Liver (tissue), 8 donors: ENCODE measurements at regions not wholly inside any gene's neighbourhood (a gene's known extent, or its start where the extent isn't known, plus 50 kb on each side); places are given as distances from the start of the nearest gene placed in this dataset.

Source experiments
- DNase-seq: peaks from one replicate; pipeline ENCODE4 v3.0.0-alpha.2; 2017; ENCODE audit warnings: low spot score
- H3K27ac ChIP-seq, 2 donors: one replicate each; pipeline ENCODE4 v1.7.0; 2013; ENCODE audit warnings: inconsistent platforms in 2 of 2, low read length in 2 of 2, control low read depth in 1 of 2, low read depth in 1 of 2, mild to moderate bottlenecking in 1 of 2
- H3K27me3 ChIP-seq, 4 donors: one replicate each; pipeline versions ENCODE4 v1.6.1 to v1.7.0; 2013; ENCODE audit warnings: low read length in 3 of 4, inconsistent platforms in 1 of 4, mild to moderate bottlenecking in 1 of 4, moderate library complexity in 1 of 4; ENCODE audit not compliant: control insufficient read depth in 4 of 4, insufficient read depth in 4 of 4
- H3K36me3 ChIP-seq, 4 donors: one replicate each; pipeline versions ENCODE4 v1.6.1 to v1.7.0; 2013; ENCODE audit warnings: low read length in 3 of 4, mild to moderate bottlenecking in 3 of 4, low read depth in 1 of 4, moderate library complexity in 1 of 4; ENCODE audit not compliant: control insufficient read depth in 4 of 4, insufficient read depth in 3 of 4
- H3K4me1 ChIP-seq, 4 donors: one replicate each; pipeline versions ENCODE4 v1.6.1 to v1.7.0; 2013; ENCODE audit warnings: low read length in 3 of 4, mild to moderate bottlenecking in 3 of 4, moderate library complexity in 1 of 4; ENCODE audit not compliant: control insufficient read depth in 4 of 4, insufficient read depth in 4 of 4
- H3K4me3 ChIP-seq, 3 donors: one replicate each; pipeline versions ENCODE4 v1.6.1 to v1.7.0; 2013; ENCODE audit warnings: low read length in 3 of 3, control low read depth in 1 of 3, low read depth in 1 of 3, mild to moderate bottlenecking in 1 of 3
- H3K9ac ChIP-seq, 2 donors: one replicate each; pipeline ENCODE4 v1.7.0; 2013; ENCODE audit warnings: low read length in 2 of 2, mild to moderate bottlenecking in 2 of 2, moderate library complexity in 2 of 2, control low read depth in 1 of 2, low read depth in 1 of 2
- H3K9me3 ChIP-seq, 4 donors: one replicate each; pipeline versions ENCODE4 v1.6.1 to v1.7.0; 2013; ENCODE audit warnings: low read length in 3 of 4; ENCODE audit not compliant: control insufficient read depth in 4 of 4
- CTCF ChIP-seq: fragments of 150-350 bp; IDR thresholded peaks from 2 replicates; pipeline ENCODE4 v1.5.1; 2017; ENCODE audit warnings: improper control_type of control experiment, low read depth, low read length; ENCODE audit not compliant: missing input control
- FOXA1 ChIP-seq: IDR thresholded peaks from 2 replicates; pipeline ENCODE4 v1.6.1; 2016; ENCODE audit warnings: antibody characterized with exemption
- GABPA ChIP-seq, 2 donors: IDR thresholded peaks in 1 of 2; conservative IDR thresholded peaks in 1 of 2; 2 replicates each; pipeline ENCODE4 v1.6.1; 2016; ENCODE audit warnings: antibody characterized with exemption in 2 of 2, mild to moderate bottlenecking in 1 of 2, moderate library complexity in 1 of 2
- HNF4A ChIP-seq, 2 donors: conservative IDR thresholded peaks; 2 replicates each; pipeline ENCODE4 v1.6.1; 2016; ENCODE audit warnings: antibody characterized with exemption in 2 of 2, mild to moderate bottlenecking in 2 of 2
- JUND ChIP-seq, 2 donors: IDR thresholded peaks; 2 replicates each; pipeline ENCODE4 v1.6.1; 2016; ENCODE audit warnings: antibody characterized with exemption in 2 of 2
- MAX ChIP-seq: IDR thresholded peaks from 2 replicates; pipeline ENCODE4 v1.6.1; 2016; ENCODE audit warnings: antibody characterized with exemption
- NR2F2 ChIP-seq: IDR thresholded peaks from 2 replicates; pipeline ENCODE4 v1.6.1; 2016; ENCODE audit warnings: antibody characterized with exemption
- RAD21 ChIP-seq, 2 donors: IDR thresholded peaks; 2 replicates each; pipeline ENCODE4 v1.6.1; 2016; ENCODE audit warnings: antibody characterized with exemption in 2 of 2, mild to moderate bottlenecking in 2 of 2
- RXRA ChIP-seq, 2 donors: IDR thresholded peaks; 2 replicates each; pipeline ENCODE4 v1.6.1; 2017 to 2018; ENCODE audit warnings: antibody characterized with exemption in 2 of 2, mild to moderate bottlenecking in 1 of 2
- SP1 ChIP-seq: IDR thresholded peaks from 2 replicates; pipeline ENCODE4 v1.6.1; 2018; ENCODE audit warnings: antibody characterized with exemption, mild to moderate bottlenecking
- ZBTB33 ChIP-seq: IDR thresholded peaks from 2 replicates; pipeline ENCODE4 v1.6.1; 2016; ENCODE audit warnings: antibody characterized with exemption
- WGBS: extraction: QIAGEN DNeasy Blood & Tissue Kit; methylation state at CpG from one replicate; pipeline ENCODE4 v1.1.7; 2013; 5-methylcytosine and 5-hydroxymethylcytosine counted together
- TF ChIP-seq, protein P1 (sequence below): IDR thresholded peaks from 2 replicates; pipeline ENCODE4 v1.6.1; 2016; ENCODE audit warnings: antibody characterized with exemption, mild to moderate bottlenecking
- TF ChIP-seq, protein P2 (sequence below): IDR thresholded peaks from 2 replicates; pipeline ENCODE4 v1.6.1; 2016; ENCODE audit warnings: antibody characterized with exemption
- donor health status: healthy.
- donor health status: healthy.
- donor health status: healthy.
- donor health status: healthy.
- donor health status: healthy.

DNA sequence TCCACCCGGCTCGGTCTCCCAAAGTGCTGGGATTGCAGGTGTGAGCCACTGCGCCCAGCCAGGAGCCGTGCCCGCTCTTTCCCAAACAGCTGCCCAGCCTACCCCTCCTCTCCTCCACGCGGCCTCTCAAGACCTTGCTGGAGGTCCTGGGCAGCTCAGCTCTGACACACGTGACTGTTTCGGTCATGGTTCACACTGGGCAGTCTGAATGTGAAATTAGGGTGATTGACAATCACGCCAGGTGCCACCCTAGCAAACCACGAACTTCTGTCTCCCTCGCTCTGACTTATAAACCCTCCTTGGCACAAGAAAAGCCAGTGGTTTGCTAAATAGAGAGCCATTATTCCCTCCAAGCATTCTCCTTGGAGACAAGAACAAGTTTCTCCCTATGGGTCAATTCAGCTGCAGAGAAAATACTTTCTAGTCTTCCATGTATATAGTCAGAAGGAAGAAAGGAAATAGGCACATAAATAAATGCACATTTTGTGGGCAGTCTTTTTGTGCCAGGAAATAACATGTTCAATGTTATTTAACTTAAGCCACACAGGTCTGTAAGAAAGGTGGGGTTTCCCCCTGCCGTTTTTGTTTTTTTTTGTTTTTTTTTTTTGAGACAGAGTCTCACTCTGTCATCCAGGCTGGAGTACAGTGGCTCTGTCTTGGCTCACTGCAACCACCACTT lies 121.9 kb upstream of the MEF2A start:
- peaks cover 0 to 2% (median 0%) of the 10 kb centered on the region in 4 donors for H3K27me3 ChIP-seq
- WGBS, result 86% methylated on average over 13 of the region's 13 CpGs
- H3K36me3 ChIP-seq, result no peaks in the 10 kb centered on the region
- no peak overlapping the region for H3K27ac ChIP-seq
- no peak for DNase-seq
- no peak overlapping the region for H3K4me3 ChIP-seq
- TF ChIP-seq JUND (IDR thresholded peaks at IDR 0.05) (no peak), MAX (no peak), ZBTB33 (no peak), RAD21 (IDR thresholded peaks at IDR 0.05) (no peak), FOXA1 (no peak), CTCF (no peak)
- TF ChIP-seq, protein P1, sequence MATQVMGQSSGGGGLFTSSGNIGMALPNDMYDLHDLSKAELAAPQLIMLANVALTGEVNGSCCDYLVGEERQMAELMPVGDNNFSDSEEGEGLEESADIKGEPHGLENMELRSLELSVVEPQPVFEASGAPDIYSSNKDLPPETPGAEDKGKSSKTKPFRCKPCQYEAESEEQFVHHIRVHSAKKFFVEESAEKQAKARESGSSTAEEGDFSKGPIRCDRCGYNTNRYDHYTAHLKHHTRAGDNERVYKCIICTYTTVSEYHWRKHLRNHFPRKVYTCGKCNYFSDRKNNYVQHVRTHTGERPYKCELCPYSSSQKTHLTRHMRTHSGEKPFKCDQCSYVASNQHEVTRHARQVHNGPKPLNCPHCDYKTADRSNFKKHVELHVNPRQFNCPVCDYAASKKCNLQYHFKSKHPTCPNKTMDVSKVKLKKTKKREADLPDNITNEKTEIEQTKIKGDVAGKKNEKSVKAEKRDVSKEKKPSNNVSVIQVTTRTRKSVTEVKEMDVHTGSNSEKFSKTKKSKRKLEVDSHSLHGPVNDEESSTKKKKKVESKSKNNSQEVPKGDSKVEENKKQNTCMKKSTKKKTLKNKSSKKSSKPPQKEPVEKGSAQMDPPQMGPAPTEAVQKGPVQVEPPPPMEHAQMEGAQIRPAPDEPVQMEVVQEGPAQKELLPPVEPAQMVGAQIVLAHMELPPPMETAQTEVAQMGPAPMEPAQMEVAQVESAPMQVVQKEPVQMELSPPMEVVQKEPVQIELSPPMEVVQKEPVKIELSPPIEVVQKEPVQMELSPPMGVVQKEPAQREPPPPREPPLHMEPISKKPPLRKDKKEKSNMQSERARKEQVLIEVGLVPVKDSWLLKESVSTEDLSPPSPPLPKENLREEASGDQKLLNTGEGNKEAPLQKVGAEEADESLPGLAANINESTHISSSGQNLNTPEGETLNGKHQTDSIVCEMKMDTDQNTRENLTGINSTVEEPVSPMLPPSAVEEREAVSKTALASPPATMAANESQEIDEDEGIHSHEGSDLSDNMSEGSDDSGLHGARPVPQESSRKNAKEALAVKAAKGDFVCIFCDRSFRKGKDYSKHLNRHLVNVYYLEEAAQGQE, result no peak
- TF ChIP-seq, protein P2, sequence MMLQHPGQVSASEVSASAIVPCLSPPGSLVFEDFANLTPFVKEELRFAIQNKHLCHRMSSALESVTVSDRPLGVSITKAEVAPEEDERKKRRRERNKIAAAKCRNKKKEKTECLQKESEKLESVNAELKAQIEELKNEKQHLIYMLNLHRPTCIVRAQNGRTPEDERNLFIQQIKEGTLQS, result no peak
- no peak overlapping the region for H3K9ac ChIP-seq
- H3K4me1 ChIP-seq, result no peaks in the 10 kb centered on the region
- H3K9me3 ChIP-seq, result no peaks in the 10 kb centered on the region

DNA sequence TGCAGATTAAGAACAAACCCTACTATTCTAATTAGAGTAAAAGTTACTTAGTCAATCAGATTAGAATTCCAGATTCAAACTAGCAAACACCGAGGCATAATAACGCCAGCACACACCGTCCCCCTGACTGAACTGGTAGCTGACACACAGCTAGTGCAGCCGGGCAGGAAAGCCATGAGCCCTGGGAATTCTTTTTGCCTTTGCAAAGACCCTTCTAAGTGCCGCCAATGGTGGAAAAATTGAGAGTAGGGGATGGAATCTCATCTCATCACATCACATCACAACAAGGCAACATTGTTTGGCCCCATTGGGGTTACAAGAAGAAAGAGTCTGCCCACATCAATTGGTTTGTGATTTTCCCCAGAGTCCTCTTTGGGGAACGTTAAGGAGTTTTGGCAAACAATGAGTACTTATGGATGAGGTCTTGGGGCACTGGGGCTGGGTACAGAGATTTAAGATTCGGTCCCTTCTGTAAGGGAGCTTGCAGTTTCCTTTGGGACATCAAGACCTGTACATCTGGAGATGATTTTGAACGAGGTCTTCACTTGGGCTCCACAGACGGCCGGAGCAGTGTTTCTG lies 120.4 kb upstream of the MEF2A start:
- Histone ChIP-seq H3K4me3 (no peak overlapping the region), H3K36me3 (no peaks in the 10 kb centered on the region), H3K4me1 (no peaks in the 10 kb centered on the region), H3K9ac (no peak overlapping the region), H3K27ac (no peak overlapping the region), H3K9me3 (no peaks in the 10 kb centered on the region), H3K27me3 (peaks cover 0 to 2% (median 0%) of the 10 kb centered on the region in 4 donors)
- 86% methylated on average over 10 of the region's 10 CpGs for WGBS
- no peak for DNase-seq
- TF ChIP-seq HNF4A (conservative IDR thresholded peaks at IDR 0.05) (no peak), SP1 (no peak), RXRA (IDR thresholded peaks at IDR 0.05) (no peak), RAD21 (IDR thresholded peaks at IDR 0.05) (no peak), CTCF (no peak), FOXA1 (no peak), JUND (IDR thresholded peaks at IDR 0.05) (no peak), NR2F2 (no peak), MAX (no peak), GABPA (IDR thresholded peaks at IDR 0.05 in 1 of 2, conservative IDR thresholded peaks at IDR 0.05 in 1 of 2) (no peak)
- TF ChIP-seq, protein P1, result no peak
